GM12873 (cell line): ENCODE measurements at regions not wholly inside any gene's neighbourhood (a gene's known extent, or its start where the extent isn't known, plus 50 kb on each side); places are given as distances from the start of the nearest gene placed in this dataset.

Experiments used
- CTCF ChIP-seq: IDR thresholded peaks from 2 replicates; pipeline ENCODE4 v1.5.1; 2012; ENCODE audit warnings: low read depth, mild to moderate bottlenecking, moderate library complexity, low read length, control low read depth; ENCODE audit not compliant: insufficient read depth; ENCODE audit errors: missing control alignments

GRCh38 chr20:6558341-6558740 lies 209.1 kb upstream of the BMP2 start:
- TF ChIP-seq CTCF: no peak

GRCh38 chr20:6533761-6534479 lies 233.6 kb upstream of the BMP2 start:
- no peak for TF ChIP-seq CTCF

- no peak for TF ChIP-seq CTCF
Observed at GRCh38 chr20:6533351-6533750, 234.1 kb upstream of the BMP2 start.

- TF ChIP-seq CTCF: no peak
Observed at GRCh38 chr20:6530779-6531315, 236.6 kb upstream of the BMP2 start.

- TF ChIP-seq CTCF: no peak
Observed at GRCh38 chr20:6530254-6530653, 237.2 kb upstream of the BMP2 start.

GRCh38 chr20:6525447-6526303 lies 241.8 kb upstream of the BMP2 start:
- peak; percentile 38 for TF ChIP-seq CTCF

- TF ChIP-seq CTCF: no peak
Observed at GRCh38 chr20:6524305-6524704, 243.2 kb upstream of the BMP2 start.
